GM20000 (cell line): ENCODE measurements at regions not wholly inside any gene's neighbourhood (a gene's known extent, or its start where the extent isn't known, plus 50 kb on each side); places are given as distances from the start of the nearest gene placed in this dataset.

ENCODE experiments used
- DNase-seq: peaks from one replicate; pipeline ENCODE4 v3.0.0; 2012; ENCODE audit warnings: low spot score
- TF ChIP-seq, protein P1 (sequence below): IDR thresholded peaks from 2 replicates; pipeline ENCODE4 v1.5.1; 2012; ENCODE audit warnings: mild to moderate bottlenecking, control low read depth; ENCODE audit errors: extremely low read depth, missing control alignments

DNA sequence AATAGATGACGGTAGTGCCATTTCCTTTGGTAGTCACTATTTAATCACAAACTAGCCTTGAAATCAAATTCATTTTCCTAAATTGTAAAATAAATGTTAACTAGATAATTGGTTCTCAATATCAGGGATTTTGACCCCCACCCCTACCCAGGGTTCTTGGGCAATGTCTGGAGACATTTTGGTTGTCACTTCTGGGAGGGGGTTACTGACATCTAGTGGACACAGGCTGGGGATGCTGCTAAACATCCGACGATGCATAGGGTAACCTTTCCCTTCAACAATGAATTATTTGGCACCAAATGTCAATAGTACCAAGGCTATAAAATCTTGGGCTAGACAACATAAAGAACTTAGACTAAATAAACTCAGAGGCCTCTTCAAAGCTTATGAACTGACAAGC lies 285.8 kb upstream of the TRPC5 start:
- DNase-seq, result no peak

DNA sequence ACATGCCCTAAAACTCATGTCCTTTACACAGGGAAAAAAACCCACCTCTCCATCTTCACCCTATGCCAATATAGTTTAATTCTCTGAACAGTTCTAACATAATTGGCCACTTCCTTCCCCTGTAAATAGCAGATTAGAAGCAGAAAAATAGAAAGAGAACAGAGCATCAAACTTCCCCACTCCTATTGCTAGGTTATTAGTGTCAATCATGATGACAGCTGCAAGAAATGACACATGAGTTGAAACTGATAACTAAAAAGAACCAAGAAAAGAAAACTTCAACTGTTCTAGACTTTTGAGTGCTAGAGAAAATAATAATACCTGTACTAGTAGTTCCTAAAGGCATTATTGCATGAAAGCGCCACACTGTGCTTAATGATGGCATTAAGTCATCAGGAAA lies 284.5 kb upstream of the TRPC5 start:
- TF ChIP-seq, protein P1, sequence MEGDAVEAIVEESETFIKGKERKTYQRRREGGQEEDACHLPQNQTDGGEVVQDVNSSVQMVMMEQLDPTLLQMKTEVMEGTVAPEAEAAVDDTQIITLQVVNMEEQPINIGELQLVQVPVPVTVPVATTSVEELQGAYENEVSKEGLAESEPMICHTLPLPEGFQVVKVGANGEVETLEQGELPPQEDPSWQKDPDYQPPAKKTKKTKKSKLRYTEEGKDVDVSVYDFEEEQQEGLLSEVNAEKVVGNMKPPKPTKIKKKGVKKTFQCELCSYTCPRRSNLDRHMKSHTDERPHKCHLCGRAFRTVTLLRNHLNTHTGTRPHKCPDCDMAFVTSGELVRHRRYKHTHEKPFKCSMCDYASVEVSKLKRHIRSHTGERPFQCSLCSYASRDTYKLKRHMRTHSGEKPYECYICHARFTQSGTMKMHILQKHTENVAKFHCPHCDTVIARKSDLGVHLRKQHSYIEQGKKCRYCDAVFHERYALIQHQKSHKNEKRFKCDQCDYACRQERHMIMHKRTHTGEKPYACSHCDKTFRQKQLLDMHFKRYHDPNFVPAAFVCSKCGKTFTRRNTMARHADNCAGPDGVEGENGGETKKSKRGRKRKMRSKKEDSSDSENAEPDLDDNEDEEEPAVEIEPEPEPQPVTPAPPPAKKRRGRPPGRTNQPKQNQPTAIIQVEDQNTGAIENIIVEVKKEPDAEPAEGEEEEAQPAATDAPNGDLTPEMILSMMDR, result no peak
- no peak for DNase-seq

More for the DNA sequence above, 285.8 kb upstream of the TRPC5 start:
- TF ChIP-seq, protein P1, result peak; percentile 7

DNA sequence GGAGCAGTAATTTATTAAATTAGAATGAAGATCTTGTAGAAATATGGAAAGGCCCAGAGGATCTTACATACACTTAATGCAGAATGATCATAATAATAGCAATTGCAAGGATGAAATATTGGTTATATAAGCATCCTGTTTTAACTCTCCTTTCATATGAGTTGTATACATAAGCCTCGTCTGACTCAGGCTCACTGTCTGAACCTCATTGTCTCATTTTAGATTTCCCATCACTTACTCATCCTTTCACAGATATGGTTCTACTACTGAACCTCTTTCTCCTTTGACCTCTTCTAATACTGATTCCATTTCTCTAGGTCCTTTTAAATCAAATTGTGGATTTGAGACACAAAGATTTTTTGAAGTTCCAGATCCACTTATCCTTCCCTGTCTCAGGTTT lies 277.3 kb upstream of the TRPC5 start:
- no peak for DNase-seq
- TF ChIP-seq, protein P1, result no peak

DNA sequence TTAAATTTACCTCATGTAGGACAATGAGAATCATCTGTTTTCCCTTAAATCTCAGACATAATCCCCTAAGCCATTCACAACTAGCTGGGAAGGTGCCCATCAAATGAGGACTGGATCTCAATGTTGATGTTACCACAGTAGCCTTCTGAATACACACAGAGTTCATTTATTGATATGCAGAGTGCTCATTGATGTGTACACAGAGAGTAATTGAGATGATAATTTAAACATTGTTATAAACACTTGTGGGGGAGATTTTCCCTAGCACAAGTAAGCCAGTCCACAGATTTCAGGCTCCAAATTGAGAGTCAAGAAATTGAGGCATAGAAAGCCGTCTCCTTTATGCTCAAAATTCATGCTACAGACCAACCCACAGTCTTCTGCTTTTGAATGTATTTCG lies 273.4 kb upstream of the TRPC5 start:
- TF ChIP-seq, protein P1, result no peak
- DNase-seq, result no peak

DNA sequence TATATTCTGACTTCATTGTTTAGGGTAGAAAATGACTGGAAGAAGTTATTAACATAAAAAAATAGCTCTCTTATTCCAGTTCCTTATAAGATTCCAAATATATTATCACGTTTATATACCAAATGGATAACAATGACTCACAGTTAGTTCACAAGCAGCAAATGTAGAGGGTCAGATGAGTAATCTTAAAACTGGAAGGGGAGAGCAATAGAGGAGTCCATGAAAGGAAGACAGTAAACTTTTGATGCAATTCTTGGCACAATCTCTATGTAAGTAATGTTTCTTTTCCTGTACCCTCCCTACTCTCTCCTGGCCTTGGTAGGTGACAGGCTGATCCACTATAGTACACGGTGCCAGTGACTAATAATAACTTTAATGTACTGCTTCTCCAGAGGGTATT lies 259.0 kb upstream of the TRPC5 start:
- TF ChIP-seq, protein P1, result no peak
- DNase-seq, result no peak

DNA sequence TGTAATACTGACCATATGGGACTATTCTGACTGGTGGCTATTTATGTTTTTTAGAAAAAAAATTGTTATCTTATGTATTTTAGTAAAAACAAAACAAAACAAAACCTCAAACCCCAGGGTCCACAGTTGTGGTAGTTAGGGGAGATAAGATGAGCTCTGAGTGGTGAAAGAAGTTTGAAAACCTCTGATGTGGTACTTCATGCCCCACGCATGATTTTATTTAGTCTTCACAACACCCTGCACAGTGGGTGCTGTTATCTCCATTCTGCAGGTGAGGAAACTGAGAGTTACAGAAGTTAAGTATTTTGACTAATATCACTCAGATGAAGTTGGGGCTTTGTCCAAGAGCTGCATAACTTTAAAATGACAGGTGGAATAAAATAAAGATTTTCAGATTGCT lies 230.6 kb upstream of the TRPC5 start:
- TF ChIP-seq, protein P1, result no peak
- DNase-seq, result no peak

DNA sequence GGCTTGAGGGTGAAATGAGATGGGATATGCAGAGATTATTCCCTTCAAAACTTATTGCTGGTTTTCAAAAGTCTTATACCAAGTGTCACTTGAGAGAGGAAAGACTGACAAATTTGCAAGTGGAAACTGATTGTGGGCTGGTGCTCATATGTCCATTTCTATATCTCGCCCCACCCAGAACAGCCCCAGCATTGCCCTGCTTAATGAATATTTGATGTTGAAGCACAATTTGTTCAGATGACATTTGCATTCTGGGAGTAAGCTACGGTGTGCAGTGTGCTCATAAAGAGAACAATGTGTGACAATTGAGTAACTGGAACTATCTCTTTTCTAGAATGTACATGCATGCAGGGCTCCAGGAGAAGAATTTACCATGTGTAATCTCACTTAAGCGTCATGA lies 223.5 kb upstream of the TRPC5 start:
- no peak for DNase-seq
- TF ChIP-seq, protein P1, result no peak
